ENCODE measurements at regions not wholly inside any gene's neighbourhood (a gene's known extent, or its start where the extent isn't known, plus 50 kb on each side); places are given as distances from the start of the nearest gene placed in this dataset.

- no peak for TF ChIP-seq RREB1 (CRISPR knock-in tag; IDR thresholded peaks at IDR 0.05)
- TF ChIP-seq USF1 (CRISPR knock-in tag; IDR thresholded peaks at IDR 0.05) = no peak
- no peak for TF ChIP-seq SUPT5H (IDR thresholded peaks at IDR 0.05)
- no peak for TF ChIP-seq ELF1 (tag; IDR thresholded peaks at IDR 0.05)
- no peak for TF ChIP-seq ZNF511 (CRISPR knock-in tag; IDR thresholded peaks at IDR 0.05)
- TF ChIP-seq ZNF586 (CRISPR knock-in tag; conservative IDR thresholded peaks at IDR 0.05) = no peak
- no peak for TF ChIP-seq ZBTB2 (IDR thresholded peaks at IDR 0.05)
- TF ChIP-seq CEBPZ (IDR thresholded peaks at IDR 0.05; ENCODE audit: borderline replicate concordance, low read depth, low read length) = no peak
- no peak for TF ChIP-seq NFE2 (IDR thresholded peaks at IDR 0.05; ENCODE audit: low read depth)
- no peak for TF ChIP-seq NFXL1 (CRISPR knock-in tag; IDR thresholded peaks at IDR 0.05)
Measured at GRCh38 chr6:141472162-141472928, 660.4 kb upstream of the GJE1 start (continued).

Measured in K562 (cell line).